DND-41 (cell line): ENCODE measurements at regions not wholly inside any gene's neighbourhood (a gene's known extent, or its start where the extent isn't known, plus 50 kb on each side); places are given as distances from the start of the nearest gene placed in this dataset.

Experiments used
- EZH2 ChIP-seq: IDR thresholded peaks from 3 replicates; pipeline ENCODE4 v1.6.1; 2012; ENCODE audit warnings: borderline replicate concordance, low read depth, mild to moderate bottlenecking, moderate library complexity, low read length, inconsistent platforms; ENCODE audit not compliant: severe bottlenecking
- TF ChIP-seq, protein P1 (sequence below): IDR thresholded peaks from 2 replicates; pipeline ENCODE4 v1.5.1; 2012; ENCODE audit warnings: borderline replicate concordance, low read length, moderate library complexity, mild to moderate bottlenecking; ENCODE audit not compliant: poor library complexity, severe bottlenecking; ENCODE audit errors: extremely low read depth

DNA sequence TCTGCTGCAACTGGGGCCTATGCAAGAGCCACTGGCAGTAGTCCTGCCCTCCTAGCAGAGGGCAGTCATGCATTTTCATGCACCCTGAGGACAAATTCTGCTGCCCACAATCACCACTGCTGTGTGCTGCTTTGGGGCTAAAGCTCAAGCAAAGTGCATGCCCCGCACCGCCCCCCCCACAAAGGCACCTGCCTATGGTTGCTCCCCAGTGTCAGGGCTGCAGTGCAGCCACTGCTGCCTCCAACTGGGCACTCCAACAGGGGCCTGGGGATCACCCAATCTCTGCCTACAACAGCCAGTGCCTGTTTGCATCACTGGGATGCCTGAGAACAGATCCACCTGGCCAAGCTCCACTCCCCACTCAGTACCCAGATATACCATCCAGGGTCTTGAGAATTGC lies 417.0 kb downstream of the HTR7 start:
- TF ChIP-seq, protein P1, sequence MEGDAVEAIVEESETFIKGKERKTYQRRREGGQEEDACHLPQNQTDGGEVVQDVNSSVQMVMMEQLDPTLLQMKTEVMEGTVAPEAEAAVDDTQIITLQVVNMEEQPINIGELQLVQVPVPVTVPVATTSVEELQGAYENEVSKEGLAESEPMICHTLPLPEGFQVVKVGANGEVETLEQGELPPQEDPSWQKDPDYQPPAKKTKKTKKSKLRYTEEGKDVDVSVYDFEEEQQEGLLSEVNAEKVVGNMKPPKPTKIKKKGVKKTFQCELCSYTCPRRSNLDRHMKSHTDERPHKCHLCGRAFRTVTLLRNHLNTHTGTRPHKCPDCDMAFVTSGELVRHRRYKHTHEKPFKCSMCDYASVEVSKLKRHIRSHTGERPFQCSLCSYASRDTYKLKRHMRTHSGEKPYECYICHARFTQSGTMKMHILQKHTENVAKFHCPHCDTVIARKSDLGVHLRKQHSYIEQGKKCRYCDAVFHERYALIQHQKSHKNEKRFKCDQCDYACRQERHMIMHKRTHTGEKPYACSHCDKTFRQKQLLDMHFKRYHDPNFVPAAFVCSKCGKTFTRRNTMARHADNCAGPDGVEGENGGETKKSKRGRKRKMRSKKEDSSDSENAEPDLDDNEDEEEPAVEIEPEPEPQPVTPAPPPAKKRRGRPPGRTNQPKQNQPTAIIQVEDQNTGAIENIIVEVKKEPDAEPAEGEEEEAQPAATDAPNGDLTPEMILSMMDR = no peak
- no peak for TF ChIP-seq EZH2
